Thyroid gland (tissue), 4 donors: ENCODE measurements at regions not wholly inside any gene's neighbourhood (a gene's known extent, or its start where the extent isn't known, plus 50 kb on each side); places are given as distances from the start of the nearest gene placed in this dataset.

Source experiments
- DNase-seq, 2 donors: peaks; one replicate each; pipeline ENCODE4 v3.0.0-alpha.2; 2019
- H3K27ac ChIP-seq, 3 donors: fragments of 200-600 bp; sonication (generic); 1 replicate in 2 of 3; 2 replicates in 1 of 3; pipeline ENCODE4 v1.5.1; 2016 to 2019; ENCODE audit warnings: mild to moderate bottlenecking in 1 of 3, moderate library complexity in 1 of 3
- H3K27me3 ChIP-seq: fragments of 200-600 bp; sonication (generic); one replicate; pipeline ENCODE4 v1.5.1; 2019
- H3K36me3 ChIP-seq, 2 donors: fragments of 200-600 bp; sonication (generic); one replicate each; pipeline ENCODE4 v1.5.1; 2016 to 2019
- H3K4me1 ChIP-seq, 2 donors: fragments of 200-600 bp; sonication (generic); one replicate each; pipeline ENCODE4 v1.5.1; 2017 to 2019
- H3K4me3 ChIP-seq, 3 donors: fragments of 200-600 bp; sonication (generic); replicated peaks in 1 of 3; 1 replicate in 2 of 3; 2 replicates in 1 of 3; pipeline ENCODE4 v1.5.1; 2016; ENCODE audit warnings: mild to moderate bottlenecking in 1 of 3
- H3K9me3 ChIP-seq: fragments of 200-600 bp; sonication (generic); one replicate; pipeline ENCODE4 v1.5.1; 2017
- POLR2A ChIP-seq, 2 donors: fragments of 450-650 bp; IDR thresholded peaks; one replicate each; pipeline ENCODE4 v1.6.1; 2017; ENCODE audit warnings: antibody characterized with exemption in 2 of 2, mild to moderate bottlenecking in 2 of 2, moderate library complexity in 1 of 2
- WGBS, 2 donors: methylation state at CpG; one replicate each; pipeline ENCODE4 v1.1.5; 2017; 5-methylcytosine and 5-hydroxymethylcytosine counted together
- intact Hi-C: fragments of 100-400 bp; cut with DNase I; formaldehyde crosslinking; loops from one replicate; pipeline ENCODE4 v1.15.1; 2023
- TF ChIP-seq, protein P1 (sequence below), 6 experiments: fragments of 200-600 bp in 3 of 6; fragments of 450-650 bp in 3 of 6; sonication (generic) in 3 of 6; IDR thresholded peaks; one replicate each; pipeline ENCODE4 v1.5.1; 2016 to 2019; ENCODE audit warnings: antibody characterized with exemption in 6 of 6, mild to moderate bottlenecking in 2 of 6, inconsistent platforms in 1 of 6, moderate library complexity in 1 of 6

DNA sequence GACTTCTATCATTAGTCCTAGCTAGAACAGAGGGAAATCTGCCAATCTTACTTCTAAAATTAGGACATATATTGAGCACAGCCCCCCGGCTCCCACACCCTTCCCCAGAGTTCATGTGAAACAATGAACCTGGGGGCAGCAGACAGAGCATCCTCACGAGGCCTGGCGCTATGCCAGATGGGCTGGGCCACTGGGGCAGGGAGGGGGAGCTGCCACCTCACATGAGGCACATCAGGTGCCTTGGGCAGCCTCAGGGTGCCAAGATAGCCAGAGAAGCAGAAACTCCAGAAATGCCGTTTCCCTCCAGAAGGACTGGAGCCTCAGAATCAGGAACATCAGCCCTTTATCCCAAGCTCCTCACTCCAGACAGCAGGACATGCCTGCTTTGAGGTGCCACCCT is 92.8 kb upstream of the LANCL2 start:
- Histone ChIP-seq H3K9me3 (no peaks in the 10 kb centered on the region), H3K36me3 (no peaks in the 10 kb centered on the region), H3K4me1 (no peaks in the 10 kb centered on the region), H3K4me3 (no peak overlapping the region), H3K27ac (no peak overlapping the region), H3K27me3 (no peaks in the 10 kb centered on the region)
- DNase-seq, result no peak
- intact Hi-C loops, result loop anchor here (10.0 kb wide), 1 partner anchor 322 kb away; no protein-coding TSS in a partner anchor
- TF ChIP-seq, protein P1, sequence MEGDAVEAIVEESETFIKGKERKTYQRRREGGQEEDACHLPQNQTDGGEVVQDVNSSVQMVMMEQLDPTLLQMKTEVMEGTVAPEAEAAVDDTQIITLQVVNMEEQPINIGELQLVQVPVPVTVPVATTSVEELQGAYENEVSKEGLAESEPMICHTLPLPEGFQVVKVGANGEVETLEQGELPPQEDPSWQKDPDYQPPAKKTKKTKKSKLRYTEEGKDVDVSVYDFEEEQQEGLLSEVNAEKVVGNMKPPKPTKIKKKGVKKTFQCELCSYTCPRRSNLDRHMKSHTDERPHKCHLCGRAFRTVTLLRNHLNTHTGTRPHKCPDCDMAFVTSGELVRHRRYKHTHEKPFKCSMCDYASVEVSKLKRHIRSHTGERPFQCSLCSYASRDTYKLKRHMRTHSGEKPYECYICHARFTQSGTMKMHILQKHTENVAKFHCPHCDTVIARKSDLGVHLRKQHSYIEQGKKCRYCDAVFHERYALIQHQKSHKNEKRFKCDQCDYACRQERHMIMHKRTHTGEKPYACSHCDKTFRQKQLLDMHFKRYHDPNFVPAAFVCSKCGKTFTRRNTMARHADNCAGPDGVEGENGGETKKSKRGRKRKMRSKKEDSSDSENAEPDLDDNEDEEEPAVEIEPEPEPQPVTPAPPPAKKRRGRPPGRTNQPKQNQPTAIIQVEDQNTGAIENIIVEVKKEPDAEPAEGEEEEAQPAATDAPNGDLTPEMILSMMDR (IDR thresholded peaks at IDR 0.05), result no peak
- TF ChIP-seq POLR2A (IDR thresholded peaks at IDR 0.05), result no peak
- 46 to 57% methylated on average over 4 of the region's 4 CpGs for WGBS, 2 donors

DNA sequence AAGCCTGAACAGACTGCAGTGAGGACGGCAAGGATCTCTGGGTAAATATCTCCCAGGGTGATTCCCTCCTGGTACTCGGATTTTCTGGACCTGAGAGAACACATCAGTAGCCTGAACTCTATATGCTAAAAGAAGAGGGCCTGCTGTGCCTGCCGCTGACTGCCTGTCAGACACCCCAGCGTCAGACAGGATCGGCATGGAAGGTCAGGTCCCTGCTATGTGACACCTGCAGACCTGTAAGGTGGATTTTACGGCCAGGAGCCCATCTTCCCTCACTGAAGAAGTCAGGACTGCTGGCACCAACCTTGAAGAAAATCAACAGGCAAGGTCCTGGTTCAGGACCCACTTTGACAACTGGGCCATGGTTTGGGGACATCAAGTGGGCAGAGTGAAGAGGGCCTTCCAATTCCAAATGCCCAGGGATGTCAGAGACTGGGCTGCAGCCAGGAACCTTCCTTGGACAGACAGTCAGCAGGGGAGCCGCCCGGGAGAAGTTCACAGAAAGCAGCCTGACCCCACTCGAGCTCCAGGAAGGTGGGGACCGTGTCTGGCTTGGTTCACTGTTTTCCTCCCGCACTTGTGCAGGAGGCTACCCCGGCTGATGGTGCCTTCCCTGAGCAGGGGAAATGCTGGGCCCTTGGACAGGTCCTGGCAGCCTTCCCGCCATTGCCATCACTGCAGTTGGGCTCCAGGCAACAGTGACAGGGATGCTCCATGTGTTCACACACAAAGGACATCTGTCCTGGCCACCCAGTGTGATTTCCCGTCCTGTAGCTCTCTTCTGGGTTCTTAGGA is 91.8 kb upstream of the LANCL2 start:
- H3K27me3 ChIP-seq, result no peaks in the 10 kb centered on the region
- H3K9me3 ChIP-seq, result no peaks in the 10 kb centered on the region
- TF ChIP-seq, protein P1 (IDR thresholded peaks at IDR 0.05), result no peak
- H3K4me1 ChIP-seq, result no peaks in the 10 kb centered on the region
- no peak for DNase-seq
- WGBS, 2 donors, result 89 to 91% methylated on average over 14 of the region's 14 CpGs
- H3K27ac ChIP-seq, result no peak overlapping the region
- intact Hi-C loops, result loop anchor here (10.0 kb wide), 1 partner anchor 321 kb away; no protein-coding TSS in a partner anchor
- H3K36me3 ChIP-seq, result no peaks in the 10 kb centered on the region
- no peak overlapping the region for H3K4me3 ChIP-seq

DNA sequence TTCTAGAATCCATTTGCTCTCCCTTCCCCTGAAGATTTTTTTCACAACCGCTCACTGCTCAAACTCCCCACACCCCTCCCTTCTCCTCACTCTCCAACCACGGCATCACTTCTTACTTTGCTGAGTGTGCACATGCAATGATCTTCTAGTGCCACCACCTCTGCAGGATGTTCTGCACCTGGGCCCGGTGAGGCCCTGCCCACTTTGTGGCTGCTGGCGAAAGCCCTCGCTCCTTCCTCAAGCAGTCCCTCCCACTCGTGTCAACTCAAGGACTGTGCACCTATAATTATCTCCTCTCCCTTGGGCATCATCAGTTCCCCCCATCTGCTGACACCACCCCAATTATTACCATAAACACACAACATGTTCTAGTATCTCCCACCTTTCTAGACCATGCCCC is 91.0 kb upstream of the LANCL2 start:
- no peak overlapping the region for H3K27ac ChIP-seq
- intact Hi-C loops, result loop anchor here (10.0 kb wide), 1 partner anchor 321 kb away; no protein-coding TSS in a partner anchor
- no peak for TF ChIP-seq POLR2A (IDR thresholded peaks at IDR 0.05)
- TF ChIP-seq, protein P1 (IDR thresholded peaks at IDR 0.05), result no peak

DNA sequence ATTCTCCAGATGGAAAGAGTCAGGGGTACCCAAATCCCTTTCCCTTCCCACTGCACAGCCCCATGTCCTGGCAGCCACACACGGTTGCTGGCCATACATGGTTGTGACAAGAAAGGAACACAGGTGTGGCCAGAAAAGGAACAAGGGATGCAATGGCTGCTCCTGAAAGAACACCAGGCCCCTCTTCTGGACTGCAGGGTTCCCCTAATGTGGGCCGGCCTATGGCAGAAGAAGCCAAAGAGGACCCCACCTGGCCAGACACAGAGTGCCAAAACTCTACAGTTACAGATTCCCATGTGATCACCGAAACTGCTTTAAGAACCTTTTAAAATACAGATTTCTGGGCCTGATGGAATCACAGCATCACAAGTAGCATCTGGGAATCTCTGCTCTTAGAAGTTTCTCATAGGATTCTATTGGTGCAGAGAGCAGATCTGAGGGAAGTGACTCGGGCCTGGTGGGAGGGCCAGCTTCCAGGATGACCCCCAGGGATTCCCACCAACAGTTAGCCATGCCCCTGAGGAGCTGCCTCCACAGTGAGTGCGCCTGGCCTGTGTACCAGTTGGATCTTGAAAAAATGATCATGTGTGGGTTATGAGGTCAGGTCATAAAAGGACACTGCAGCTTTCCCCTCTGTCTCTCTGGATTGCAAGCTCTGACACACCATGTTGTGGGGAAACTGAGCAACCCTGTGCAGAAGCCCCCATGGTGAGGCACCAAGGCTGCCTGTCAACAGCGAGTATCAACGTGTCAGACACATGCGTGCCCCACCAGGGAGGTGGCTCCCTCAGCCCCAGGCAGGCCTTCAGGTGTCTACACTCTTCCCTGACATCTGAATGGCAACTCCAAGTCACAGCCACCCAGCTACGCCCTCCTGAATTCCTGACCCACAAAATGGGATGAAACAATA is 89.6 kb upstream of the LANCL2 start:
- Histone ChIP-seq H3K4me1 (no peaks in the 10 kb centered on the region), H3K9me3 (no peaks in the 10 kb centered on the region), H3K4me3 (no peak overlapping the region), H3K27ac (no peak overlapping the region), H3K27me3 (no peaks in the 10 kb centered on the region), H3K36me3 (no peaks in the 10 kb centered on the region)
- TF ChIP-seq, protein P1 (IDR thresholded peaks at IDR 0.05), result no peak
- TF ChIP-seq POLR2A (IDR thresholded peaks at IDR 0.05), result no peak
- DNase-seq, result no peak
- 62 to 80% methylated on average over 8 to 9 of the region's 9 CpGs for WGBS, 2 donors
- intact Hi-C loops, result loop anchor here (10.0 kb wide), 1 partner anchor 319 kb away; no protein-coding TSS in a partner anchor

More for the DNA sequence above, 91.0 kb upstream of the LANCL2 start:
- no peaks in the 10 kb centered on the region for H3K9me3 ChIP-seq
- DNase-seq, result no peak
- H3K27me3 ChIP-seq, result no peaks in the 10 kb centered on the region
- no peaks in the 10 kb centered on the region for H3K4me1 ChIP-seq
- no peak overlapping the region for H3K4me3 ChIP-seq
- H3K36me3 ChIP-seq, result no peaks in the 10 kb centered on the region
- WGBS, 2 donors, result 62 to 73% methylated on average over 6 of the region's 6 CpGs
